ENCODE measurements at regions not wholly inside any gene's neighbourhood (a gene's known extent, or its start where the extent isn't known, plus 50 kb on each side); places are given as distances from the start of the nearest gene placed in this dataset.

- WGBS, 3 donors = 83 to 91% (median 87%) methylated on average over 4 of the region's 4 CpGs
- Histone ChIP-seq H3K36me3 (ENCODE audit: insufficient read depth in 1 of 2, low read depth in 1 of 2) (no peaks in the 10 kb centered on the region), H3K9me3 (no peaks in the 10 kb centered on the region), H3K27ac (no peak overlapping the region), H3K4me1 (no peaks in the 10 kb centered on the region), H3K4me3 (no peak overlapping the region), H3K27me3 (ENCODE audit: insufficient read depth in 3 of 3, low read length in 2 of 3) (no peaks in the 10 kb centered on the region)
- DNase-seq = no peak
- ATAC-seq = no peak
- intact Hi-C loops (cut with DNase I) = no loop called here
- TF ChIP-seq, protein P1, sequence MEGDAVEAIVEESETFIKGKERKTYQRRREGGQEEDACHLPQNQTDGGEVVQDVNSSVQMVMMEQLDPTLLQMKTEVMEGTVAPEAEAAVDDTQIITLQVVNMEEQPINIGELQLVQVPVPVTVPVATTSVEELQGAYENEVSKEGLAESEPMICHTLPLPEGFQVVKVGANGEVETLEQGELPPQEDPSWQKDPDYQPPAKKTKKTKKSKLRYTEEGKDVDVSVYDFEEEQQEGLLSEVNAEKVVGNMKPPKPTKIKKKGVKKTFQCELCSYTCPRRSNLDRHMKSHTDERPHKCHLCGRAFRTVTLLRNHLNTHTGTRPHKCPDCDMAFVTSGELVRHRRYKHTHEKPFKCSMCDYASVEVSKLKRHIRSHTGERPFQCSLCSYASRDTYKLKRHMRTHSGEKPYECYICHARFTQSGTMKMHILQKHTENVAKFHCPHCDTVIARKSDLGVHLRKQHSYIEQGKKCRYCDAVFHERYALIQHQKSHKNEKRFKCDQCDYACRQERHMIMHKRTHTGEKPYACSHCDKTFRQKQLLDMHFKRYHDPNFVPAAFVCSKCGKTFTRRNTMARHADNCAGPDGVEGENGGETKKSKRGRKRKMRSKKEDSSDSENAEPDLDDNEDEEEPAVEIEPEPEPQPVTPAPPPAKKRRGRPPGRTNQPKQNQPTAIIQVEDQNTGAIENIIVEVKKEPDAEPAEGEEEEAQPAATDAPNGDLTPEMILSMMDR (IDR thresholded peaks at IDR 0.05) = no peak
Observed at GRCh38 chr1:224809613-224810012, 119.9 kb upstream of the DNAH14 start.

- intact Hi-C loops (cut with DNase I) = no loop called here
- TF ChIP-seq, protein P1 (IDR thresholded peaks at IDR 0.05) = no peak
- WGBS, 3 donors = 82 to 88% (median 87%) methylated on average over 7 of the region's 7 CpGs
- Histone ChIP-seq H3K4me3 (no peak overlapping the region), H3K4me1 (no peaks in the 10 kb centered on the region), H3K36me3 (ENCODE audit: insufficient read depth in 1 of 2, low read depth in 1 of 2) (no peaks in the 10 kb centered on the region), H3K27me3 (ENCODE audit: insufficient read depth in 3 of 3, low read length in 2 of 3) (no peaks in the 10 kb centered on the region), H3K9me3 (peaks cover 5% of the 10 kb centered on the region), H3K27ac (no peak overlapping the region)
- ATAC-seq = no peak
- no peak for DNase-seq
Observed at GRCh38 chr1:224811564-224811963, 117.9 kb upstream of the DNAH14 start.

DNA sequence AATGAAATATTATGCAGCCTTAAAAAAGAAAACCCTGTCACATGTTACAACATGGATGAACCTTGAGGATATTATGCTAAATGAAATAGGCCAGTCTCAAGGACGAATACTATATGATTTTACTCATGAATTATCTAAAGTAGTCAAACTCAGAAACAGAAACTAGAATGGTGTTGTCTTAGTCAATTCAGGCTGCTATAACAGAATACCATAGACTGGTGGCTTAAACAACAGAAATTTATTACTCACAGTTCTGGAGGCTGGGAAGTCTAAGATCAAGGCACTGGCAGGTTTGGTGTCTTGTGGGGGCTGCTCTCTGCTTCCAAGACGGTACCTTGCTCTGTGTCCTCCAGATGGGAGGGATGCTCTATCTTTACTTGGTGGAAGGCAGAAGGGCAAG lies 113.8 kb upstream of the DNAH14 start:
- Histone ChIP-seq H3K27ac (no peak overlapping the region), H3K4me3 (no peak overlapping the region), H3K4me1 (no peaks in the 10 kb centered on the region), H3K27me3 (ENCODE audit: insufficient read depth in 3 of 3, low read length in 2 of 3) (no peaks in the 10 kb centered on the region), H3K9me3 (peaks cover 5% of the 10 kb centered on the region), H3K36me3 (ENCODE audit: insufficient read depth in 1 of 2, low read depth in 1 of 2) (no peaks in the 10 kb centered on the region)
- ATAC-seq (no peak), DNase-seq (no peak)
- 73 to 83% (median 77%) methylated on average over 2 of the region's 2 CpGs for WGBS, 3 donors
- TF ChIP-seq, protein P1 (IDR thresholded peaks at IDR 0.05) = no peak
- intact Hi-C loops (cut with DNase I) = no loop called here

DNA sequence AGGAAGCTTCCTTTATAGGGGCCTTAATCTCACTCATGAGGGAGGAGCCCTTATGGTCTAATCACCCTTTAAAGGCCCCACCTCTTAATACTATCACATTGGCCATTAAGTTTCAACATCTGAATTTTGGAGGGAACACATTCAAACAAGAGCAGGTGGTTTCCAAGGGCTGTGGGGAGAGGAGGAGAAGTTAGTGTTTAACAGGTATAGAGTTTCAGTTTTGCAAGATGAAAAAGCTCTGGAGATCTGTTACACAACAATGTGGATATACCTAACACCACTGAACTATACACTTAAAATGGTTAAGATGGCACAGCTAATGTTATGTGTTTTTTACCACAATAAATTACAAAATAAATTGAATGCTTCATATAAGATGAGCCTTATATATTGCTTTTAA lies 113.4 kb upstream of the DNAH14 start:
- ATAC-seq (no peak), DNase-seq (no peak)
- H3K27ac ChIP-seq = no peak overlapping the region
- H3K36me3 ChIP-seq (ENCODE audit: insufficient read depth in 1 of 2, low read depth in 1 of 2) = no peaks in the 10 kb centered on the region
- H3K4me1 ChIP-seq = no peaks in the 10 kb centered on the region
- intact Hi-C loops (cut with DNase I) = no loop called here
- H3K9me3 ChIP-seq = peaks cover 5% of the 10 kb centered on the region
- no peaks in the 10 kb centered on the region for H3K27me3 ChIP-seq (ENCODE audit: insufficient read depth in 3 of 3, low read length in 2 of 3)
- TF ChIP-seq, protein P1 (IDR thresholded peaks at IDR 0.05) = no peak
- H3K4me3 ChIP-seq = no peak overlapping the region

GRCh38 chr1:224817382-224817781 lies 112.1 kb upstream of the DNAH14 start:
- DNase-seq = no peak
- TF ChIP-seq, protein P1 (IDR thresholded peaks at IDR 0.05) = no peak
- no peaks in the 10 kb centered on the region for H3K4me1 ChIP-seq
- intact Hi-C loops (cut with DNase I) = no loop called here
- H3K9me3 ChIP-seq = peaks cover 8% of the 10 kb centered on the region
- no peak overlapping the region for H3K27ac ChIP-seq
- H3K27me3 ChIP-seq (ENCODE audit: insufficient read depth in 3 of 3, low read length in 2 of 3) = no peaks in the 10 kb centered on the region
- no peak for ATAC-seq
- no peak overlapping the region for H3K4me3 ChIP-seq
- H3K36me3 ChIP-seq (ENCODE audit: insufficient read depth in 1 of 2, low read depth in 1 of 2) = no peaks in the 10 kb centered on the region
- 73 to 76% (median 74%) methylated on average over 3 of the region's 3 CpGs for WGBS, 3 donors

Measured in psoas muscle (tissue), 7 donors.